MM.1S (cell line): ENCODE measurements at regions not wholly inside any gene's neighbourhood (a gene's known extent, or its start where the extent isn't known, plus 50 kb on each side); places are given as distances from the start of the nearest gene placed in this dataset.

ENCODE experiments used
- DNase-seq: peaks from one replicate; pipeline ENCODE4 v3.0.0-alpha.2; 2015
- H2AFZ ChIP-seq: fragments of 300-600 bp; sonication (generic); 2 replicates; pipeline ENCODE4 v1.6.0; 2016; ENCODE audit warnings: antibody characterized with exemption, low read length
- H3F3A ChIP-seq: fragments of 300-600 bp; sonication (generic); 2 replicates; pipeline ENCODE4 v1.6.1; 2016; ENCODE audit warnings: mild to moderate bottlenecking, antibody characterized with exemption, low read length, moderate library complexity, mixed read lengths; ENCODE audit not compliant: insufficient read depth
- H3K27ac ChIP-seq: fragments of 300-600 bp; sonication (generic); 2 replicates; pipeline ENCODE4 v1.5.1; 2016; ENCODE audit warnings: mild to moderate bottlenecking, low read length
- H3K27me3 ChIP-seq: fragments of 300-600 bp; sonication (generic); replicated peaks from 2 replicates; pipeline ENCODE4 v1.6.0; 2016; ENCODE audit warnings: low read length; ENCODE audit not compliant: insufficient read depth
- H3K36me3 ChIP-seq: fragments of 300-600 bp; sonication (generic); replicated peaks from 2 replicates; pipeline ENCODE4 v1.6.1; 2016; ENCODE audit warnings: mild to moderate bottlenecking, low read length, mixed read lengths; ENCODE audit not compliant: insufficient read depth
- H3K4me1 ChIP-seq: fragments of 300-600 bp; sonication (generic); 2 replicates; pipeline ENCODE4 v1.6.1; 2016; ENCODE audit warnings: low read length, mixed read lengths
- H3K4me2 ChIP-seq: fragments of 300-600 bp; sonication (generic); 2 replicates; pipeline ENCODE4 v1.6.0; 2016; ENCODE audit warnings: low read depth, low read length
- H3K4me3 ChIP-seq: fragments of 300-600 bp; sonication (generic); 2 replicates; pipeline ENCODE4 v1.5.1; 2016; ENCODE audit warnings: low read length, mixed read lengths
- H3K79me2 ChIP-seq: fragments of 300-600 bp; sonication (generic); 2 replicates; pipeline ENCODE4 v1.6.1; 2016; ENCODE audit warnings: mixed run types, low read length, mixed read lengths
- H3K9ac ChIP-seq: fragments of 300-600 bp; sonication (generic); 2 replicates; pipeline ENCODE4 v1.6.1; 2016; ENCODE audit warnings: low read length, mixed read lengths
- H3K9me2 ChIP-seq: fragments of 300-600 bp; sonication (generic); replicated peaks from 2 replicates; pipeline ENCODE4 v1.6.1; 2016; ENCODE audit warnings: mild to moderate bottlenecking, low read length, mixed read lengths; ENCODE audit not compliant: insufficient read depth
- H3K9me3 ChIP-seq: fragments of 300-600 bp; sonication (generic); replicated peaks from 2 replicates; pipeline ENCODE4 v1.6.1; 2016; ENCODE audit warnings: mild to moderate bottlenecking, low read length, mixed read lengths; ENCODE audit not compliant: insufficient read depth
- H4K20me1 ChIP-seq: fragments of 300-600 bp; sonication (generic); 2 replicates; pipeline ENCODE4 v1.6.1; 2016; ENCODE audit warnings: mild to moderate bottlenecking, low read length, moderate library complexity, mixed read lengths; ENCODE audit not compliant: insufficient read depth
- CTCF ChIP-seq: fragments of 300-600 bp; sonication (generic); IDR thresholded peaks from 2 replicates; pipeline ENCODE4 v1.5.1; 2016; ENCODE audit warnings: antibody characterized with exemption, low read length, mixed read lengths
- EZH2 ChIP-seq: fragments of 300-600 bp; sonication (generic); optimal IDR thresholded peaks from 2 replicates; pipeline ENCODE3; 2017; ENCODE audit warnings: low read depth, mild to moderate bottlenecking, antibody characterized with exemption, low read length, mixed read lengths
- EZH2phosphoT487 ChIP-seq: fragments of 300-600 bp; sonication (generic); IDR thresholded peaks from 2 replicates; pipeline ENCODE4 v1.6.1; 2018; ENCODE audit warnings: antibody characterized with exemption, low read length

- Histone ChIP-seq H3K4me3 (no peak overlapping the region), H3F3A (0 out of 2 replicates have a peak, but pooled peaks cover 4% of the 10 kb centered on the region), H2AFZ (no peak overlapping the region), H3K9ac (no peak overlapping the region), H3K9me3 (no peaks in the 10 kb centered on the region), H3K36me3 (no peaks in the 10 kb centered on the region), H3K79me2 (no peaks in the 10 kb centered on the region), H3K9me2 (no peaks in the 10 kb centered on the region), H3K27ac (no peak overlapping the region), H3K27me3 (no peaks in the 10 kb centered on the region), H3K4me2 (peak overlapping the region; percentile 10; the same call in 1 of the 2 replicates), H3K4me1 (peaks cover 21% of the 10 kb centered on the region), H4K20me1 (no peaks in the 10 kb centered on the region)
- no peak for TF ChIP-seq EZH2phosphoT487
- no peak for TF ChIP-seq EZH2
- TF ChIP-seq CTCF: no peak
- no peak for DNase-seq
Measured at GRCh38 chr3:23739536-23739935, 66.2 kb upstream of the UBE2E1 start.

- Histone ChIP-seq H3K9me3 (no peaks in the 10 kb centered on the region), H3F3A (0 out of 2 replicates have a peak, but pooled peaks cover 4% of the 10 kb centered on the region), H3K9ac (no peak overlapping the region), H3K4me1 (peaks cover 21% of the 10 kb centered on the region), H3K36me3 (no peaks in the 10 kb centered on the region), H3K27me3 (no peaks in the 10 kb centered on the region), H4K20me1 (no peaks in the 10 kb centered on the region), H3K4me3 (no peak overlapping the region), H3K27ac (no peak overlapping the region; the same call in 1 of the 2 replicates), H2AFZ (no peak overlapping the region), H3K4me2 (peak overlapping the region; percentile 28; the same call in 1 of the 2 replicates), H3K9me2 (no peaks in the 10 kb centered on the region), H3K79me2 (no peaks in the 10 kb centered on the region)
- peak; percentile 65 for DNase-seq
- TF ChIP-seq EZH2phosphoT487: no peak
- no peak for TF ChIP-seq EZH2
- no peak for TF ChIP-seq CTCF
Measured at GRCh38 chr3:23740517-23740965, 65.2 kb upstream of the UBE2E1 start.

- Histone ChIP-seq H3K9ac (no peak overlapping the region), H3K9me2 (no peaks in the 10 kb centered on the region), H3K27me3 (no peaks in the 10 kb centered on the region), H3K4me2 (peak overlapping the region; percentile 28; the same call in 1 of the 2 replicates), H3F3A (0 out of 2 replicates have a peak, but pooled peaks cover 4% of the 10 kb centered on the region), H3K27ac (no peak overlapping the region; the same call in 1 of the 2 replicates), H3K79me2 (no peaks in the 10 kb centered on the region), H4K20me1 (no peaks in the 10 kb centered on the region), H3K4me3 (no peak overlapping the region), H2AFZ (no peak overlapping the region), H3K4me1 (peaks cover 21% of the 10 kb centered on the region), H3K9me3 (no peaks in the 10 kb centered on the region), H3K36me3 (no peaks in the 10 kb centered on the region)
- TF ChIP-seq EZH2: no peak
- TF ChIP-seq EZH2phosphoT487: no peak
- TF ChIP-seq CTCF: no peak
- DNase-seq: no peak
Measured at GRCh38 chr3:23741036-23741706, 64.6 kb upstream of the UBE2E1 start.
